C4-2B (cell line): ENCODE measurements at regions not wholly inside any gene's neighbourhood (a gene's known extent, or its start where the extent isn't known, plus 50 kb on each side); places are given as distances from the start of the nearest gene placed in this dataset.

Source experiments
- CTCF ChIP-seq: fragments of 450-650 bp; conservative IDR thresholded peaks from 2 replicates; pipeline ENCODE4 v1.5.1; 2017; ENCODE audit warnings: mild to moderate bottlenecking
- ZFX ChIP-seq: fragments of 450-650 bp; IDR thresholded peaks from 2 replicates; pipeline ENCODE4 v1.6.1; 2017

- TF ChIP-seq CTCF (no peak), ZFX (no peak)
Observed at GRCh38 chr10:121296378-121296777, 301.9 kb downstream of the FGFR2 start.
